ENCODE measurements at regions not wholly inside any gene's neighbourhood (a gene's known extent, or its start where the extent isn't known, plus 50 kb on each side); places are given as distances from the start of the nearest gene placed in this dataset.

DNA sequence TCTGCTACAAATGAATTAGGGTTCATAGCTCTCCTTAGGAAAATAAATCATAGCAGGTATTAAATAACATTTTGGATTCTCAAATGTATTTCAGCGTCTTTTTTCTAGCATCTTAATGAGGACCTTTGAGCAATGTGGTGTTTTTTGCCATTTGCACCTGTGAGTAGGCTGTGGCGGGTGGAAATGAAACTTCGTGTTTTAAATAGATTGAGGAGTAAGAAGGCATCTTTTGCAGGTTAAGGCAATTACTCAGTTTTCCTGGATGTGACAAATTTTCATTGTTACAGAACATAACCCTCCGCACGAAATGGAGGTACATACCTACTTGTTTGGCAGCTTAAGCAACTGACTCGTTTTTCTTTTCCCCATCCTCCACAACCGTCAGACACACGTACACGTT, 708.9 kb upstream of the NRSN1 start:
- Mint-ChIP-seq H3K27me3 (ENCODE audit: unreplicated experiment) (no peaks in the 10 kb centered on the region), H3K36me3 (ENCODE audit: low read depth, unreplicated experiment) (no peaks in the 10 kb centered on the region), H3K9me3 (ENCODE audit: unreplicated experiment) (no peaks in the 10 kb centered on the region), H3K4me3 (ENCODE audit: unreplicated experiment) (no peak overlapping the region), H3K4me1 (ENCODE audit: unreplicated experiment) (peaks cover 5% of the 10 kb centered on the region), H3K27ac (ENCODE audit: unreplicated experiment) (no peak overlapping the region)
- TF ChIP-seq, protein P1, sequence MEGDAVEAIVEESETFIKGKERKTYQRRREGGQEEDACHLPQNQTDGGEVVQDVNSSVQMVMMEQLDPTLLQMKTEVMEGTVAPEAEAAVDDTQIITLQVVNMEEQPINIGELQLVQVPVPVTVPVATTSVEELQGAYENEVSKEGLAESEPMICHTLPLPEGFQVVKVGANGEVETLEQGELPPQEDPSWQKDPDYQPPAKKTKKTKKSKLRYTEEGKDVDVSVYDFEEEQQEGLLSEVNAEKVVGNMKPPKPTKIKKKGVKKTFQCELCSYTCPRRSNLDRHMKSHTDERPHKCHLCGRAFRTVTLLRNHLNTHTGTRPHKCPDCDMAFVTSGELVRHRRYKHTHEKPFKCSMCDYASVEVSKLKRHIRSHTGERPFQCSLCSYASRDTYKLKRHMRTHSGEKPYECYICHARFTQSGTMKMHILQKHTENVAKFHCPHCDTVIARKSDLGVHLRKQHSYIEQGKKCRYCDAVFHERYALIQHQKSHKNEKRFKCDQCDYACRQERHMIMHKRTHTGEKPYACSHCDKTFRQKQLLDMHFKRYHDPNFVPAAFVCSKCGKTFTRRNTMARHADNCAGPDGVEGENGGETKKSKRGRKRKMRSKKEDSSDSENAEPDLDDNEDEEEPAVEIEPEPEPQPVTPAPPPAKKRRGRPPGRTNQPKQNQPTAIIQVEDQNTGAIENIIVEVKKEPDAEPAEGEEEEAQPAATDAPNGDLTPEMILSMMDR (IDR thresholded peaks at IDR 0.05; ENCODE audit: unreplicated experiment): no peak
- no peak for DNase-seq (ENCODE audit: low spot score)

DNA sequence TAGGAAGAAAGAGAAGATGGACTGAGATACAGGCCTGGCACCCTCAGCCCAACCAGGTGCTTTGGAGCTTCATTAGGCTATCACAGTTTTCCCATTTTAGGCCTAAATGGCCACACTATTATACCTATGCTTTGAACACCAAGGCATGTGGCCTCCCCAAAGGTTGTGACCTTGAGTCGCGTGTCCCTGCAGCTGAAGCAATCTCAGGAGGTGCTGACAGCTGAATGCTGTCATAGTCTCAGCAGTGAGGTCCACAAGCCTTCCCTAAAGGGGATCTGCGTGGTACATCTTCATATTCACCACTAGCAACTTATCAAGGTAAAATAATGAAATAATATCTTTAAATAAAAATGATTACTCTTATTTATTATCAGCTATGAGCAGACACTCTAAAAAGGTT, 707.9 kb upstream of the NRSN1 start:
- Mint-ChIP-seq H3K27ac (ENCODE audit: unreplicated experiment) (no peak overlapping the region), H3K36me3 (ENCODE audit: low read depth, unreplicated experiment) (no peaks in the 10 kb centered on the region), H3K4me3 (ENCODE audit: unreplicated experiment) (no peak overlapping the region), H3K4me1 (ENCODE audit: unreplicated experiment) (peaks cover 5% of the 10 kb centered on the region), H3K9me3 (ENCODE audit: unreplicated experiment) (no peaks in the 10 kb centered on the region), H3K27me3 (ENCODE audit: unreplicated experiment) (no peaks in the 10 kb centered on the region)
- no peak for DNase-seq (ENCODE audit: low spot score)
- TF ChIP-seq, protein P1 (IDR thresholded peaks at IDR 0.05; ENCODE audit: unreplicated experiment): no peak

DNA sequence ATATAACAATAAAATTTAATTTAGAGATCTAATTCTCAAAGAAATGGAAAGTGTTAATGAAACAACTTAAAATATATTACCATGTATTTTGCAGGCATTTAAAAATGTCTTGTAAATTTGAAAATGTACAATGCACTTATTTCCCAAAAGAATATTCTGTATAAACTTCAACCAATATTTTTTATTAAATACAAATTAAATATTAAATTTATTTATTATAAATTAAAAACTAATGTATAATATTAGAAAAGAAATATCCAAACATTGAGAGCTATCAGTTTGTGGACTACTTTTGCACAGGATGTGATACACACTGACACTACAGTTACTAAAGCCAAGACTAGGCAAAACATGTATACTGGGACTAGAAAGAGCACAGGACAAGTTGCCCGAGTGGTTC, 707.0 kb upstream of the NRSN1 start:
- TF ChIP-seq, protein P1 (IDR thresholded peaks at IDR 0.05; ENCODE audit: unreplicated experiment): no peak
- DNase-seq (ENCODE audit: low spot score): no peak
- Mint-ChIP-seq H3K27me3 (ENCODE audit: unreplicated experiment) (no peaks in the 10 kb centered on the region), H3K36me3 (ENCODE audit: low read depth, unreplicated experiment) (no peaks in the 10 kb centered on the region), H3K4me1 (ENCODE audit: unreplicated experiment) (peaks cover under 1% of the 10 kb centered on the region), H3K9me3 (ENCODE audit: unreplicated experiment) (no peaks in the 10 kb centered on the region), H3K27ac (ENCODE audit: unreplicated experiment) (no peak overlapping the region), H3K4me3 (ENCODE audit: unreplicated experiment) (no peak overlapping the region)

DNA sequence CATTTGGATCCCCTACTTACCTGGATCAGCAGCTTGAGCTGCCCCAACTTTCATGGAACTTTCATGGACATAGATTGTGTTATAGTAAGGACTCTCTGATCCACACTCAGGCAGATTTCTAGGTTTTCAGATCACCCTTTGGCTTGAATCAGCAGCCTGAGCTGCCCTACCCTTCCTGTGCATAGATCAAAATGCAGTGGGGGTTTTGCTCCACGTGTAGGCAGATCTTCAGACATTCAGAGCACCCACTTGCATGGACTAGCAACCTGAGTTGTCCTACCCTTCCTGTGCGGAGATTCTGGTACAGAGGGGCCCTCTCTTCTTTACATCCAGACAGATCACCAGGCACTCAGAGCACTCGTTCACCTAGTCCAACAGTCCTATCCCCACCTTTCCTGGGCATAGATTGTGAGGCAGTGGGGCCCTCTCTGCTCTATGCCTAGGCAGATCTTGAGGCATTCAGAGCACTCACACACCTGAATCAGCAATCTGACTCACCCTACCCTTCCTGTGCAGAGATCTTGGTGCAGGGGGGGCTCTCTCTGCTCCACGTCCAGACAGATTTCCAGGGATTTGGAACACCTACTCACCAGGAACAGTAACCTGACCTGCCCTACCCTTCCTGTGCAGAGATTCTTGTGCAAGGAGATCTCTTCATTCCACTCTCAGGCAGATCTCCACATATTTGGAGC, 705.2 kb upstream of the NRSN1 start:
- Mint-ChIP-seq H3K4me1 (ENCODE audit: unreplicated experiment) (no peaks in the 10 kb centered on the region), H3K4me3 (ENCODE audit: unreplicated experiment) (no peak overlapping the region)

DNA sequence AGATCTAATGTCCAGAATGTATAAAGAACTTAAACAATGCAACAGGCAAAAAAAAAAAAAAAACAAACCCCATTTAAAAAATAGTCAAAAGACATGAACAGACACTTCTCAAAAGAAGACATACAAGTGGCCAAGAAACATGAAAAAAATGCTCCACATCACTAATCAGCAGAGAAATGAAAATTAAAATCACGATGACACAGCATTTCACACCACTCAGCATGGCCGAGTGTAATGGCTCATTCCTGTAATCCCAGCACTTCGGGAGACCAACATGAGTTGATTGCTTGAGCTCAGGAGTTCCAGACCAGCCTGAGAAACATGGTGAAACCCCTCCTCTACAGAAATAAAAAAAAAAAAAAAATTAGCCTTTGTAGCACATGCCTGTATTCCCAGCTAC, 701.4 kb upstream of the NRSN1 start:
- no peak for DNase-seq (ENCODE audit: low spot score)
- Mint-ChIP-seq H3K27me3 (ENCODE audit: unreplicated experiment) (no peaks in the 10 kb centered on the region), H3K9me3 (ENCODE audit: unreplicated experiment) (no peaks in the 10 kb centered on the region), H3K36me3 (ENCODE audit: low read depth, unreplicated experiment) (no peaks in the 10 kb centered on the region), H3K4me3 (ENCODE audit: unreplicated experiment) (no peak overlapping the region), H3K27ac (ENCODE audit: unreplicated experiment) (no peak overlapping the region), H3K4me1 (ENCODE audit: unreplicated experiment) (no peaks in the 10 kb centered on the region)
- TF ChIP-seq, protein P1 (IDR thresholded peaks at IDR 0.05; ENCODE audit: unreplicated experiment): no peak

More for the DNA sequence above, 705.2 kb upstream of the NRSN1 start:
- H3K27me3 Mint-ChIP-seq (ENCODE audit: unreplicated experiment): no peaks in the 10 kb centered on the region
- TF ChIP-seq, protein P1 (IDR thresholded peaks at IDR 0.05; ENCODE audit: unreplicated experiment): no peak
- H3K9me3 Mint-ChIP-seq (ENCODE audit: unreplicated experiment): no peaks in the 10 kb centered on the region
- no peak for DNase-seq (ENCODE audit: low spot score)
- no peak overlapping the region for H3K27ac Mint-ChIP-seq (ENCODE audit: unreplicated experiment)
- H3K36me3 Mint-ChIP-seq (ENCODE audit: low read depth, unreplicated experiment): no peaks in the 10 kb centered on the region
